Stimulated activated CD8-positive, alpha-beta memory T cell treated with anti-CD3 and anti-CD28 coated beads, Interleukin-15, amount 100 ng/mL, for 4 hours (primary cell): ENCODE measurements at regions not wholly inside any gene's neighbourhood (a gene's known extent, or its start where the extent isn't known, plus 50 kb on each side); places are given as distances from the start of the nearest gene placed in this dataset.

ENCODE experiments used
- DNase-seq, 2 donors: peaks; one replicate each; pipeline ENCODE4 v3.0.0-alpha.2; 2020; ENCODE audit warnings: low read depth in 2 of 2

GRCh38 chr4:14434483-14434882, 567.8 kb upstream of the CPEB2 start:
- no peak for DNase-seq

- DNase-seq = no peak
These were observed 567.4 kb upstream of the CPEB2 start for GRCh38 chr4:14434916-14435315.

- no peak for DNase-seq
These were observed 560.7 kb upstream of the CPEB2 start for GRCh38 chr4:14441561-14441960.

- DNase-seq = no peak
These were observed 556.4 kb upstream of the CPEB2 start for GRCh38 chr4:14445882-14446281.

- no peak for DNase-seq
These were observed 556.0 kb upstream of the CPEB2 start for GRCh38 chr4:14446311-14446710.

GRCh38 chr4:14446904-14447303, 555.4 kb upstream of the CPEB2 start:
- no peak for DNase-seq

- DNase-seq = no peak
These were observed 553.0 kb upstream of the CPEB2 start for GRCh38 chr4:14449308-14449707.

- DNase-seq = no peak
These were observed 550.3 kb upstream of the CPEB2 start for GRCh38 chr4:14452001-14452400.

GRCh38 chr4:14452764-14453163, 549.5 kb upstream of the CPEB2 start:
- DNase-seq = no peak

GRCh38 chr4:14458463-14458862, 543.8 kb upstream of the CPEB2 start:
- DNase-seq = no peak

- DNase-seq = no peak
These were observed 537.2 kb upstream of the CPEB2 start for GRCh38 chr4:14465057-14465456.

GRCh38 chr4:14465507-14465906, 536.8 kb upstream of the CPEB2 start:
- no peak for DNase-seq

GRCh38 chr4:14478504-14478903, 523.8 kb upstream of the CPEB2 start:
- no peak for DNase-seq

GRCh38 chr4:14496408-14496807, 505.9 kb upstream of the CPEB2 start:
- DNase-seq = no peak

- DNase-seq = no peak
These were observed 505.3 kb upstream of the CPEB2 start for GRCh38 chr4:14496969-14497368.

- DNase-seq = no peak
These were observed 498.1 kb upstream of the CPEB2 start for GRCh38 chr4:14504162-14504561.

GRCh38 chr4:14513471-14513870, 488.8 kb upstream of the CPEB2 start:
- DNase-seq = no peak

- no peak for DNase-seq
These were observed 486.7 kb upstream of the CPEB2 start for GRCh38 chr4:14515556-14515955.

GRCh38 chr4:14518136-14518535, 484.1 kb upstream of the CPEB2 start:
- DNase-seq = no peak

GRCh38 chr4:14520171-14520570, 482.1 kb upstream of the CPEB2 start:
- no peak for DNase-seq

- no peak for DNase-seq
These were observed 478.0 kb upstream of the CPEB2 start for GRCh38 chr4:14524276-14524675.

- DNase-seq = no peak
These were observed 473.4 kb upstream of the CPEB2 start for GRCh38 chr4:14528918-14529317.

- DNase-seq = no peak
These were observed 472.6 kb upstream of the CPEB2 start for GRCh38 chr4:14529653-14530052.

GRCh38 chr4:14532436-14532835, 469.8 kb upstream of the CPEB2 start:
- no peak for DNase-seq

GRCh38 chr4:14539246-14539645, 463.0 kb upstream of the CPEB2 start:
- no peak for DNase-seq
